ENCODE measurements at regions not wholly inside any gene's neighbourhood (a gene's known extent, or its start where the extent isn't known, plus 50 kb on each side); places are given as distances from the start of the nearest gene placed in this dataset.
A peak's percentile ranks its signal among the peaks of the same experiment; 100 is the strongest.
"Not testable (repeated sequence)": the region's sequence is repeated elsewhere in the genome, so short reads cannot be mapped to it uniquely, and the experiment has no call there.

GRCh38 chr16:48105976-48106375, 49.8 kb downstream of the ABCC12 start:
- no peak for DNase-seq

GRCh38 chr16:48105456-48105855, 50.3 kb downstream of the ABCC12 start:
- no peak for DNase-seq

GRCh38 chr16:48103591-48103990, 52.2 kb downstream of the ABCC12 start:
- DNase-seq = no peak

GRCh38 chr16:48102083-48103008, 53.4 kb downstream of the ABCC12 start:
- DNase-seq = peak; percentile 7

- DNase-seq = peak; percentile 14
Measured at GRCh38 chr16:48101069-48101674, 54.6 kb downstream of the ABCC12 start.

GRCh38 chr16:48099455-48099854, 56.3 kb downstream of the ABCC12 start:
- DNase-seq = peak; percentile 17

- DNase-seq = no peak
Measured at GRCh38 chr16:48098472-48098871, 57.3 kb downstream of the ABCC12 start.

GRCh38 chr16:48091117-48091516, 64.7 kb downstream of the ABCC12 start:
- DNase-seq = no peak

- no peak for DNase-seq
Measured at GRCh38 chr16:48089053-48089792, 66.6 kb downstream of the ABCC12 start.

- DNase-seq = no peak
Measured at GRCh38 chr16:48087639-48088038, 68.2 kb downstream of the ABCC12 start.

- no peak for DNase-seq
Measured at GRCh38 chr16:48086422-48086821, 69.4 kb downstream of the ABCC12 start.

GRCh38 chr16:48085729-48086128, 70.1 kb downstream of the ABCC12 start:
- no peak for DNase-seq

GRCh38 chr16:48084826-48085225, 71.0 kb downstream of the ABCC12 start:
- no peak for DNase-seq

- no peak for DNase-seq
Measured at GRCh38 chr16:48082516-48082915, 73.3 kb downstream of the ABCC12 start.

GRCh38 chr16:48081656-48082055, 74.1 kb downstream of the ABCC12 start:
- DNase-seq = no peak

- DNase-seq = no peak
Measured at GRCh38 chr16:48076455-48077012, 79.3 kb downstream of the ABCC12 start.

GRCh38 chr16:48075398-48075797, 80.4 kb downstream of the ABCC12 start:
- DNase-seq = no peak

- DNase-seq = no peak
Measured at GRCh38 chr16:48067388-48067787, 88.4 kb downstream of the ABCC12 start.

- DNase-seq = no peak
Measured at GRCh38 chr16:48064971-48065370, 90.8 kb downstream of the ABCC12 start.

GRCh38 chr16:48062681-48063080, 93.1 kb downstream of the ABCC12 start:
- no peak for DNase-seq

- DNase-seq = no peak
Measured at GRCh38 chr16:48059936-48060335, 95.9 kb downstream of the ABCC12 start.

GRCh38 chr16:48059190-48059589, 96.6 kb downstream of the ABCC12 start:
- not testable (repeated sequence) for DNase-seq

- peak; percentile 22 for DNase-seq
Measured at GRCh38 chr16:48057048-48057447, 98.7 kb downstream of the ABCC12 start.
